ENCODE measurements at regions not wholly inside any gene's neighbourhood (a gene's known extent, or its start where the extent isn't known, plus 50 kb on each side); places are given as distances from the start of the nearest gene placed in this dataset.

DNA sequence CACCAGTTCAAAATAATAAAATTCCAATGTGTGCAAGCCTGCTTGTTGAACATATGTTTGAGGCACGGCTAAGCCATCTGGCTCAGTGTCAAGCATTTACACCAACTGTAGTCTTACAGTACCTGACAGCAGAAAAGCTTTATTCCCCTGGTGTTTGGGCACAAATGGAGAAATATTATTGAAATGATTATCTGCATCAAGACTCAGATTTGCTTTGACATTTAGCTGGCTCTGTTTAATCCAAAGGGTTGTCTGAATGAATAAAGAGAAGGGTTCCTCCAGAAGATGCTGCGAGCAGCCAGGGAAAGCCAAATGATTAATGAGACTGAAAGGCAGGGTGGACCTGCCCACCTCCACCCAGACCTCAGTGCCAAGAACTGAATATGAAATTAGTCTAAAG lies 393.2 kb upstream of the GALNT5 start:
- DNase-seq, result no peak

DNA sequence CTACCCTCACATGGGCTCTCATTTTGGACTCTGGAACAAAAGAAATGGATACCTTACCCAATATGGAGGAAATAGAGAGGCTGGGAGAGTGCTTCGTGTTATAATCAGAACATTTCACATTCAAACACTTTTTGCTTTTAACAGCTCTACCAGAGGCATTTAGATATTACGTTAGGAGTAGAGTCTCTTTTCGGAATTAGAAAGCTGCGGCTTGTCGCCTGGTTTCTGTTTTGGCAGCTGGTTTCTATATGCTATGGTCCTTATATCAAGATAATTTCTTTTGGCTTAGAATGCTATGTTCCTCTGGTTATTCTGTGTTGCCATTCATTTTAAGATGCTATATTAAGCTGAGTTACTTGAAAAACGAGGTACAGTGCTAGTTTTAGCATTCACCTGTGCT lies 392.8 kb upstream of the GALNT5 start:
- DNase-seq, result no peak

GRCh38 chr2:156867201-156867600 lies 390.3 kb upstream of the GALNT5 start:
- no peak for DNase-seq

GRCh38 chr2:156874707-156875106 lies 382.8 kb upstream of the GALNT5 start:
- no peak for DNase-seq

GRCh38 chr2:156883804-156884203 lies 373.7 kb upstream of the GALNT5 start:
- no peak for DNase-seq

GRCh38 chr2:156884216-156884615 lies 373.3 kb upstream of the GALNT5 start:
- no peak for DNase-seq

- no peak for DNase-seq
Measured at GRCh38 chr2:156890529-156891148, 366.9 kb upstream of the GALNT5 start.

DNA sequence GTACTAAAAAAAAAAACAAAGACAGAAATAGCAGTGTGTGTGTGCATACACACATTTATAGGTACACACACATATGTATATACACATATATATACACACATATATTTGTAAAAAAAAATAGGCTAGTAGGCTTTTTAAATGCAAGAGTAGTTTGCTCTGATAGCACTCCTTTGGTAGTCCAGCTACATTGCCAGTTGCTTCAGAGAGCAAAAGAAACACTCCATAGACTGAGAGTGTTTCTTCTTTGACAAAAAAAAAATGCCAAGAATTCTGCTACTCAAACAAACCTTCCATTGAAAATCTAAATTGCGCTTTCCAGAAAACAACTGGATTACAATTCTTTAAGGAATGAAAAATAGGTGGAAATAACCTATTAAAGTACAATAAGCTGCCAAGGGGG lies 365.9 kb upstream of the GALNT5 start:
- no peak for DNase-seq

- DNase-seq, result peak in 1 of 2 donors; percentile 0
Measured at GRCh38 chr2:156892467-156893281, 364.8 kb upstream of the GALNT5 start.

DNA sequence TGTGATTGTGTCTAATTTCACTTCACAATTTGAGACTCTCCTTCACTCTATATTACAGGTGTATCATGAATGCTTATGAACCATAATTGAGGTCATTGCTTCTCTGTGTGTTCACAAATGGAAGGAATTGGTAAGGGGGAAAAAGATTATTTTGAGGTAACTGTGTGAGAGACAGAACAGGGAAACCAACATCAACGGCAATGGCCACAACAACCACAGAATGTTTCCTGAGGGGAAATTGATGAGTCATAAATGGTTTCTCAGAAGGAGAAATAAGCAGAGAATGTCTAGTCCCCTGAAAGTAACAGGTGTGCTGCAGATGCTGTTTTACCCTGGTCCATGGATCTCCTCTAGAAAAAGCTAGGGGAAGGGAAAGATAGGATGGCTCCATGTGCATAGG lies 361.2 kb upstream of the GALNT5 start:
- DNase-seq, result no peak

- no peak for DNase-seq
Measured at GRCh38 chr2:156897548-156897947, 360.0 kb upstream of the GALNT5 start.

DNA sequence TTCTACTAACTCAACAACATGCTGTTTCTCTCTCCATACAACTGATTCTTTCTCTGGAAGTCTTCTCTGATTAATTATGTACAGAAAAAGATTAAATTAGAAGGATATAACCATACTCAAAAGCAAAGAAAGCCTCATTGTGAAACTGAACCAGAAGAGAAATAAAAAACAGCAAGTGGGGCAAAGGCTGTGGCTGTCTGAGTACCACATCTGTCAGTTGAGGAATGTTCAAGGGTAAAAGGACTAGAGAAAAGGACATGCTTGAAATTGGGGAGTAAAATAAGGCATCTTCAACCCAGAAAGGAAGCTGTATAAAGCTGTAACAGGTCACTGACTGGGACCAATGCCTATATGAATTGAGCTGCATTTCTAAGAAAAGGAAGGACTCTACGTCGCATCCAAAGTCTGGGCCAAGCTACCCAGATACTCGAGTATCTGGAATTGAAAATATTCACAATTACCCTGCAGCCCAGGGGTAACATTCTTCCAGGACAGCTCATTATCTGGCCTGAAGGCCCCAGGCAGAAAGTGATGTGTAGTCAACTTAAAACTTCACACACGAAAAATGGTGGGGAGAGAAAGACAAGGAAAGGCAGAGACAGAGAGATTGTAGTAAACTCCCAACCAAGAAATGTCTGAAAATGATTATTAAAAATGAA lies 356.0 kb upstream of the GALNT5 start:
- DNase-seq, result no peak

- DNase-seq, result no peak
Measured at GRCh38 chr2:156903335-156903734, 354.2 kb upstream of the GALNT5 start.

GRCh38 chr2:156907806-156908205 lies 349.7 kb upstream of the GALNT5 start:
- DNase-seq, result no peak

- no peak for DNase-seq
Measured at GRCh38 chr2:156908825-156909224, 348.7 kb upstream of the GALNT5 start.

- DNase-seq, result no peak
Measured at GRCh38 chr2:156909983-156910382, 347.5 kb upstream of the GALNT5 start.

DNA sequence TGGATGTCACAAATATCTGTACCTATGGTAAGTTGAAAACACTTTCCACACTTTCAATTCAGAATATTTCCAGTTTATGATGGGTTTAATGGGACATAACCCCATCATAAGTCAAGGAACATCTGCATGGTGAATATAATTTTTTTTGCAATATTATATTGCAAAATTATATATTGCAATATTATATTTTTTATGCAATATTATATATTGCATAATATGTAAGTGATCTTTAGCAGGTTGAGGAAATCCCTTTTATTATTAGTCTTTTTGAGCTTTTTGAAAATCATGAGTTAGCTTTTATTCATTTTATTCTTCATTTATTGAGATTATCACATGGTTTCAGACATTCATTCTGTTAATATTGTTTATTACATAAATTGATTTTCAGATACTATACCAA lies 342.2 kb upstream of the GALNT5 start:
- DNase-seq, result no peak

- no peak for DNase-seq
Measured at GRCh38 chr2:156918410-156918809, 339.1 kb upstream of the GALNT5 start.

GRCh38 chr2:156930423-156930822 lies 327.1 kb upstream of the GALNT5 start:
- DNase-seq, result no peak

GRCh38 chr2:156933645-156934225 lies 323.8 kb upstream of the GALNT5 start:
- DNase-seq, result no peak

DNA sequence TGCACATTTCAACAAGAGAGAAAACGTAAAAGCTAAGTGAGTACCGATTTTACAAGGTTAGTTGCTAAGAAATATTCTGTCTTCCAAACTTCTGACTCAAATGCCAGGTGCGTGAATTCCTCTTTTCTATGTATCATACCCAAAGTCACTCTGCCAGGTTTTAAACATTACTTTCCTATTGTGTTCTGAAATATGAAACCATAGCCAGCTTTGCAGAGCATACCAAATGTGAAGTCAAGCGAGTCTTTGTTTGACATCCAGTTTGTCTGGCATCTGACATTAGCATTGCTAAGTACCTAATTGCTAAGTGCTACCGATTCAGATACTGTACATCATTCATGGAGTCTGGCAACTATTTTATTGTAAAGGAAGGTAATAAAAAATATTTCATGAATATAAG lies 321.9 kb upstream of the GALNT5 start:
- DNase-seq, result no peak

- no peak for DNase-seq
Measured at GRCh38 chr2:156937430-156937829, 320.1 kb upstream of the GALNT5 start.

GRCh38 chr2:156944871-156945270 lies 312.6 kb upstream of the GALNT5 start:
- DNase-seq, result no peak

DNA sequence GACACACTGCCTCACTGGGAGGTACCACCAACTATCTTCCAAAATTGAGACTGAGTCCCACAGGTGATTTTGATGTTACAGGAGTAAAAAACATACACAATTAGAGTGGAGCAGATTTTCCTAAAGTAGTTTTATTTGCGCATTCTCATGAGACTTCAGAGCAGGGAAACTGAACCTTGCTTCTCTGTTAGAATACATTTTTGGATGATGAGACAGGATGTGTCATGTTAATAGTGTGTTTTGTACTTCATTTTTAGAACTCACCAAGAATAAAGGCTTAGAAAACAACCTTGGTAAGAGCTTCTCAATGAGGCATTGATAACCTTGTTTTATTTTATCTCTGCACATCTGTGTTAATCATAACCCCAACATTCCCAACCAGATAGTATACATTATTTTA lies 310.2 kb upstream of the GALNT5 start:
- no peak for DNase-seq
